ENCODE measurements at regions not wholly inside any gene's neighbourhood (a gene's known extent, or its start where the extent isn't known, plus 50 kb on each side); places are given as distances from the start of the nearest gene placed in this dataset.

GRCh38 chr4:101604976-101605375 lies 185.6 kb upstream of the BANK1 start:
- DNase-seq (ENCODE audit: low spot score): no peak
- intact Hi-C loops (cut with DNase I): no loop called here

GRCh38 chr4:101600287-101600686 lies 190.2 kb upstream of the BANK1 start:
- intact Hi-C loops (cut with DNase I): no loop called here
- no peak for DNase-seq (ENCODE audit: low spot score)

- DNase-seq (ENCODE audit: low spot score): no peak
- intact Hi-C loops (cut with DNase I): no loop called here
Observed at GRCh38 chr4:101599620-101600019, 190.9 kb upstream of the BANK1 start.

- no peak for DNase-seq (ENCODE audit: low spot score)
- intact Hi-C loops (cut with DNase I): no loop called here
Observed at GRCh38 chr4:101596781-101597552, 193.6 kb upstream of the BANK1 start.

GRCh38 chr4:101594588-101594987 lies 195.9 kb upstream of the BANK1 start:
- intact Hi-C loops (cut with DNase I): no loop called here
- no peak for DNase-seq (ENCODE audit: low spot score)

GRCh38 chr4:101593666-101594065 lies 196.9 kb upstream of the BANK1 start:
- no peak for DNase-seq (ENCODE audit: low spot score)
- intact Hi-C loops (cut with DNase I): no loop called here

GRCh38 chr4:101584306-101584705 lies 206.2 kb upstream of the BANK1 start:
- intact Hi-C loops (cut with DNase I): no loop called here
- no peak for DNase-seq (ENCODE audit: low spot score)

GRCh38 chr4:101563126-101563525 lies 215.8 kb upstream of the PPP3CA start:
- DNase-seq (ENCODE audit: low spot score): no peak
- intact Hi-C loops (cut with DNase I): no loop called here

GRCh38 chr4:101556842-101557241 lies 209.5 kb upstream of the PPP3CA start:
- intact Hi-C loops (cut with DNase I): no loop called here
- DNase-seq (ENCODE audit: low spot score): no peak

- intact Hi-C loops (cut with DNase I): no loop called here
- DNase-seq (ENCODE audit: low spot score): no peak
Observed at GRCh38 chr4:101555341-101555880, 208.1 kb upstream of the PPP3CA start.

GRCh38 chr4:101540336-101540735 lies 193.0 kb upstream of the PPP3CA start:
- DNase-seq (ENCODE audit: low spot score): no peak
- intact Hi-C loops (cut with DNase I): no loop called here

- intact Hi-C loops (cut with DNase I): no loop called here
- DNase-seq (ENCODE audit: low spot score): no peak
Observed at GRCh38 chr4:101528526-101528925, 181.2 kb upstream of the PPP3CA start.

- intact Hi-C loops (cut with DNase I): no loop called here
- DNase-seq (ENCODE audit: low spot score): no peak
Observed at GRCh38 chr4:101527188-101527587, 179.9 kb upstream of the PPP3CA start.

- DNase-seq (ENCODE audit: low spot score): no peak
- intact Hi-C loops (cut with DNase I): no loop called here
Observed at GRCh38 chr4:101515566-101515965, 168.2 kb upstream of the PPP3CA start.

- DNase-seq (ENCODE audit: low spot score): no peak
- intact Hi-C loops (cut with DNase I): no loop called here
Observed at GRCh38 chr4:101515099-101515498, 167.8 kb upstream of the PPP3CA start.

GRCh38 chr4:101512416-101512815 lies 165.1 kb upstream of the PPP3CA start:
- intact Hi-C loops (cut with DNase I): no loop called here
- DNase-seq (ENCODE audit: low spot score): no peak

- intact Hi-C loops (cut with DNase I): no loop called here
- no peak for DNase-seq (ENCODE audit: low spot score)
Observed at GRCh38 chr4:101501421-101501820, 154.1 kb upstream of the PPP3CA start.

- DNase-seq (ENCODE audit: low spot score): no peak
- intact Hi-C loops (cut with DNase I): no loop called here
Observed at GRCh38 chr4:101500742-101501141, 153.4 kb upstream of the PPP3CA start.

- intact Hi-C loops (cut with DNase I): no loop called here
- DNase-seq (ENCODE audit: low spot score): no peak
Observed at GRCh38 chr4:101475246-101475645, 127.9 kb upstream of the PPP3CA start.

- intact Hi-C loops (cut with DNase I): no loop called here
- no peak for DNase-seq (ENCODE audit: low spot score)
Observed at GRCh38 chr4:101471201-101471600, 123.9 kb upstream of the PPP3CA start.

- intact Hi-C loops (cut with DNase I): no loop called here
- DNase-seq (ENCODE audit: low spot score): no peak
Observed at GRCh38 chr4:101464596-101464995, 117.3 kb upstream of the PPP3CA start.

GRCh38 chr4:101458914-101459313 lies 111.6 kb upstream of the PPP3CA start:
- DNase-seq (ENCODE audit: low spot score): no peak
- intact Hi-C loops (cut with DNase I): no loop called here
